ENCODE measurements at regions not wholly inside any gene's neighbourhood (a gene's known extent, or its start where the extent isn't known, plus 50 kb on each side); places are given as distances from the start of the nearest gene placed in this dataset.

DNA sequence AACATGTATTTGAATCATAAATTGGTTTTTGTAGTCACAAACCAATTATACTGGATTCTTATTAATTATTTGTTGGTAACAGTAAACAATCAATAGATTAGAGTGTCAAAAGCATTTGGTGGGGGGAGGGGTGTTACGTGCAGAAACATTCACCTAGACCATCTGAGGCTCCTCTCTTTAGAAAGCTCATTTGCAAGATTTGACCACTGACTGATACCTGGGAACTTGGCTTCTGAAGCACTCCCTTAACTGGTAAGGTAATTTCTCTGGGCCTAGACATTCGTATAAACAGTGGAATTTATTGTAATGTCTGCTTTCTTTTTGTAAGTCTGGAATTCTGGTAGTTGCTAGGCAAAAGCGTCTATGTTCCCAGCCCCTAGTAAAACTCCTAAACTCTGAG lies 243.8 kb upstream of the GBE1 start:
- ATAC-seq, result no peak
- DNase-seq, result no peak
- H3K27ac ChIP-seq, result no peak overlapping the region
- no peak overlapping the region for H3K4me3 ChIP-seq
- 89 to 95% (median 92%) methylated on average over 3 of the region's 3 CpGs for WGBS, 4 donors
- H3K9me3 ChIP-seq, result peaks cover 0 to 16% (median 2%) of the 10 kb centered on the region in 12 donors
- intact Hi-C loops (cut with DNase I), result no loop called here
- H3K4me1 ChIP-seq, result peaks cover 0 to 13% (median 0%) of the 10 kb centered on the region in 12 donors
- H3K27me3 ChIP-seq, result no peaks in the 10 kb centered on the region
- TF ChIP-seq, protein P1, sequence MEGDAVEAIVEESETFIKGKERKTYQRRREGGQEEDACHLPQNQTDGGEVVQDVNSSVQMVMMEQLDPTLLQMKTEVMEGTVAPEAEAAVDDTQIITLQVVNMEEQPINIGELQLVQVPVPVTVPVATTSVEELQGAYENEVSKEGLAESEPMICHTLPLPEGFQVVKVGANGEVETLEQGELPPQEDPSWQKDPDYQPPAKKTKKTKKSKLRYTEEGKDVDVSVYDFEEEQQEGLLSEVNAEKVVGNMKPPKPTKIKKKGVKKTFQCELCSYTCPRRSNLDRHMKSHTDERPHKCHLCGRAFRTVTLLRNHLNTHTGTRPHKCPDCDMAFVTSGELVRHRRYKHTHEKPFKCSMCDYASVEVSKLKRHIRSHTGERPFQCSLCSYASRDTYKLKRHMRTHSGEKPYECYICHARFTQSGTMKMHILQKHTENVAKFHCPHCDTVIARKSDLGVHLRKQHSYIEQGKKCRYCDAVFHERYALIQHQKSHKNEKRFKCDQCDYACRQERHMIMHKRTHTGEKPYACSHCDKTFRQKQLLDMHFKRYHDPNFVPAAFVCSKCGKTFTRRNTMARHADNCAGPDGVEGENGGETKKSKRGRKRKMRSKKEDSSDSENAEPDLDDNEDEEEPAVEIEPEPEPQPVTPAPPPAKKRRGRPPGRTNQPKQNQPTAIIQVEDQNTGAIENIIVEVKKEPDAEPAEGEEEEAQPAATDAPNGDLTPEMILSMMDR (IDR thresholded peaks at IDR 0.05), result no peak
- TF ChIP-seq POLR2A (IDR thresholded peaks at IDR 0.05), result no peak
- no peaks in the 10 kb centered on the region for H3K36me3 ChIP-seq

DNA sequence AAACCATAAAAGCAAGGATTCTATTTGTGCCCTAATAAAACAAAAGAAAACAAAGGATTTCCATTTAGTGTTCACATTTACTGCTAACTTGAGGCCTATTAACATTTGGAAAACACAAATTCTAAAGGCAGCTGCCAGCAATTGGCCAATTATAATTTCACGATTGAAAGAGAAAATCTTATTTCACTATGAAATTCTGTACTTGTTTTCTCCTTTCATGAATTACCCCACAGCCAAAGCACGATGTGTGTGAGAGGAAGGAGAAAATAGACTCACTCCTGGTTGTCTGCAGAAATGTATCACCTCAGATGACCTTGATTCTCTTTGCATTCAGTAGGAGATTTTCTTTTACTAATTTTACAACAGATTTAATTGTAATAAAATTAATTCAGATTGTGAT lies 242.8 kb upstream of the GBE1 start:
- Histone ChIP-seq H3K36me3 (no peaks in the 10 kb centered on the region), H3K27me3 (no peaks in the 10 kb centered on the region), H3K27ac (no peak overlapping the region), H3K9me3 (peaks cover 0 to 16% (median 2%) of the 10 kb centered on the region in 12 donors), H3K4me3 (no peak overlapping the region), H3K4me1 (peaks cover 0 to 13% (median 0%) of the 10 kb centered on the region in 12 donors)
- TF ChIP-seq, protein P1 (IDR thresholded peaks at IDR 0.05), result no peak
- no peak for TF ChIP-seq POLR2A (IDR thresholded peaks at IDR 0.05)
- intact Hi-C loops (cut with DNase I), result no loop called here
- ATAC-seq (no peak), DNase-seq (no peak)
- 58 to 61% (median 60%) methylated on average over 2 of the region's 2 CpGs for WGBS, 4 donors

DNA sequence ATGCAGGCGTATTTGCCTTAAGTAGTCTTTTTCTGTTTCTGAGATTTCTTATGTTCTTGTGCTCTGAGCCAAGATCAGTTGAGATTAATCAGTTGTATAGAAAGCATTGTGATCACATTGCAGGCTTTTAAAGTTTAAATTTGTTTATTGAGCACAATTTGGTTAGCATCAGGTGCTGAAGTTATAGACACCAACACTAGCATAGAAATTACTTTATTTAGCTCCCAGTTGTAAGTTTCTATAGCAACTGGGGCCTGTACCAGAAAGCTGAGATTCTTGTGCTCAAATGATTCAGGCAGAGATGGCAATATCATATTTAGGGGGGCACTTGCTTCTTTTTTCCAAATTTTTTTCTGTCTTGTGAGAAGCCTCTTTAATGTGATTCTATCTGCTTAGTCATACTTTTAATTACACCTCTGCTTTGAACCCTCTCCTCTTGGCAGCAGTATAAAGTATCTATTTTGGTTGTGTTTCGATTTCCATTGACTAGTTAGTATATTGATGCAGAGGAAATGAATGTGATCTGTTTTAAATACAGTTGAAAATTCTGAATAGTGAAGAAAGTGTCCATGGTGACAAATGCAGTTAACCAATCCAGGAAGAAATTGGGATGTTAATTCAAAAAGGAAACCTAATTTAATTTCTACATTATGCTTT lies 241.7 kb upstream of the GBE1 start:
- Histone ChIP-seq H3K9me3 (peaks cover 0 to 16% (median 2%) of the 10 kb centered on the region in 12 donors), H3K27me3 (no peaks in the 10 kb centered on the region), H3K36me3 (no peaks in the 10 kb centered on the region), H3K4me1 (peaks cover 0 to 18% (median 4%) of the 10 kb centered on the region in 12 donors), H3K27ac (no peak overlapping the region), H3K4me3 (no peak overlapping the region)
- intact Hi-C loops (cut with DNase I), result no loop called here
- no peak for TF ChIP-seq POLR2A (IDR thresholded peaks at IDR 0.05)
- TF ChIP-seq, protein P1 (IDR thresholded peaks at IDR 0.05), result no peak
- WGBS, 4 donors, result 68 to 89% (median 73%) methylated on average over 2 of the region's 2 CpGs
- no peak for ATAC-seq
- DNase-seq, result no peak

- Histone ChIP-seq H3K27me3 (no peaks in the 10 kb centered on the region), H3K9me3 (peaks cover 0 to 10% (median 1%) of the 10 kb centered on the region in 12 donors), H3K36me3 (no peaks in the 10 kb centered on the region), H3K27ac (no peak overlapping the region), H3K4me1 (peaks cover 0 to 22% (median 4%) of the 10 kb centered on the region in 12 donors), H3K4me3 (no peak overlapping the region)
- no peak for TF ChIP-seq POLR2A (IDR thresholded peaks at IDR 0.05)
- TF ChIP-seq, protein P1 (IDR thresholded peaks at IDR 0.05), result no peak
- ATAC-seq (no peak), DNase-seq (no peak)
- WGBS, 4 donors, result 70 to 78% (median 73%) methylated on average over 2 of the region's 2 CpGs
- intact Hi-C loops (cut with DNase I), result no loop called here
Observed at GRCh38 chr3:82002491-82002890, 241.0 kb upstream of the GBE1 start.

Data from heart left ventricle (tissue), 16 donors.